AG04450 (cell line): ENCODE measurements at regions not wholly inside any gene's neighbourhood (a gene's known extent, or its start where the extent isn't known, plus 50 kb on each side); places are given as distances from the start of the nearest gene placed in this dataset.

Source experiments
- CTCF ChIA-PET: fragments of 300-600, 350-600 bp; formaldehyde crosslinking; extraction: SDS; loops from one replicate; lab custom pipeline; 2022; ENCODE audit warnings: antibody characterized with exemption, inconsistent platforms; lab: Charles Lee
- POLR2A ChIA-PET: fragments of 350-600 bp; formaldehyde crosslinking; extraction: SDS; loops from one replicate; lab custom pipeline; 2021; ENCODE audit warnings: antibody characterized with exemption, inconsistent platforms; lab: Yijun Ruan, JAX
- DNase-seq: peaks from one replicate; pipeline ENCODE4 v3.0.0-alpha.2; 2011; ENCODE audit warnings: low read depth, low spot score
- H3K27ac ChIP-seq: one replicate; pipeline ENCODE4 v1.5.1; 2012; ENCODE audit warnings: low read depth, low read length, control low read depth
- H3K27me3 ChIP-seq: one replicate; pipeline ENCODE4 v1.6.0; 2012; ENCODE audit warnings: low read length; ENCODE audit not compliant: control insufficient read depth, insufficient read depth
- H3K4me3 ChIP-seq: 2 replicates; pipeline ENCODE4 v1.5.1; 2011; ENCODE audit warnings: mild to moderate bottlenecking, low read depth, low read length, control low read depth
- H3K9me3 ChIP-seq: 2 replicates; pipeline ENCODE4 v1.5.1; 2012; ENCODE audit warnings: low read length; ENCODE audit not compliant: control insufficient read depth, insufficient read depth
- CTCF ChIP-seq: IDR thresholded peaks from 2 replicates; pipeline ENCODE4 v1.5.1; 2011; ENCODE audit warnings: low read depth, low read length, control low read depth, inconsistent platforms

- POLR2A ChIA-PET, result interaction anchor here (1.4 kb wide), 1 partner anchor 62 kb away, joined by 4 read pairs; the partner anchor contains the start of gene IER5L
- DNase-seq, result no peak
- no peak overlapping the region for H3K27ac ChIP-seq
- no peaks in the 10 kb centered on the region for H3K27me3 ChIP-seq
- no peak for TF ChIP-seq CTCF
- H3K9me3 ChIP-seq, result no peaks in the 10 kb centered on the region; the same call in 1 of the 2 replicates
- CTCF ChIA-PET, result interaction anchor here (0.6 kb wide), 1 partner anchor 220 kb away, joined by 3 read pairs; no protein-coding TSS in a partner anchor
- H3K4me3 ChIP-seq, result no peak overlapping the region
Measured at GRCh38 chr9:129239946-129240490, 62.0 kb upstream of the IER5L start.

- ChIA-PET POLR2A (interaction anchor here (0.5 to 1.7 kb wide), 3 partner anchors 10 to 271 kb away, joined by 3 to 14 read pairs (median 7); partner anchors contain the start of gene IER5L), CTCF (interaction anchor here (0.5 kb wide), 1 partner anchor 347 kb away, joined by 6 read pairs; no protein-coding TSS in a partner anchor)
- no peak overlapping the region for H3K4me3 ChIP-seq
Measured at GRCh38 chr9:129237803-129238202, 59.7 kb upstream of the IER5L start.

DNA sequence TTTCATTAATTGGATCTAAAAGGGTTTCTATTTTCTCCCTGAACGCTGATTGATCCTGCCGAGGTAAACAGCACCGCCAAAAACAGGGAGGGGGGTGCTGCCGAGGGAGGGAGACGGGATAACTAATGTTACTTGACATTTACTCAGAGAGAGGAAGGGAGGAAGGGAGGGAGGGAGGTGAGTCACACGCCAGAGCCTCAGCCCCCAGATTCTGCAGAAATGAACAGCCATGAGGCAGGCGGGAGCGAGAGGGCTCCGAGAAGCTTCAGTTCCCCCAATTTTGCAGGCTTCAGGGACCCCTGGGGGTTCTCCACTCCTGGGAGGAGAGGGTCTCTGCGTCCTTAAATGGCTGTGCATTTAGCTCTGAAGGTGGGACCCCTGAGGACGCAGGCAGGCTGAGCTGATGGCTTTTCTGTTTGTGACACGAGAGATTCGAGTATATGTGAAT lies 59.1 kb upstream of the IER5L start:
- no peak overlapping the region for H3K27ac ChIP-seq
- ChIA-PET CTCF (no interaction called here), POLR2A (interaction anchor here (0.5 to 1.7 kb wide), 3 partner anchors 9 to 271 kb away, joined by 3 to 14 read pairs (median 7); partner anchors contain the start of gene IER5L)
- H3K9me3 ChIP-seq, result peaks cover 20% of the 10 kb centered on the region
- DNase-seq, result no peak
- peak overlapping the region; percentile 15; the same call in 1 of the 2 replicates for H3K4me3 ChIP-seq
- TF ChIP-seq CTCF, result no peak
- no peaks in the 10 kb centered on the region for H3K27me3 ChIP-seq

More at GRCh38 chr9:129237803-129238202, 59.7 kb upstream of the IER5L start:
- Histone ChIP-seq H3K9me3 (peaks cover 19% of the 10 kb centered on the region), H3K27ac (no peak overlapping the region), H3K27me3 (no peaks in the 10 kb centered on the region)
- TF ChIP-seq CTCF, result no peak
- no peak for DNase-seq

- no peaks in the 10 kb centered on the region for H3K27me3 ChIP-seq
- TF ChIP-seq CTCF, result no peak
- peaks cover 23% of the 10 kb centered on the region for H3K9me3 ChIP-seq
- DNase-seq, result no peak
- H3K4me3 ChIP-seq, result no peak overlapping the region
- ChIA-PET CTCF (no interaction called here), POLR2A (interaction anchor here (1.7 kb wide), 1 partner anchor 58 kb away, joined by 14 read pairs; the partner anchor contains the start of gene IER5L)
- H3K27ac ChIP-seq, result no peak overlapping the region
Measured at GRCh38 chr9:129236441-129237145, 58.5 kb upstream of the IER5L start.

GRCh38 chr9:129235931-129236331 lies 57.9 kb upstream of the IER5L start:
- ChIA-PET CTCF (no interaction called here), POLR2A (no interaction called here)
- no peak for DNase-seq
- Histone ChIP-seq H3K27me3 (no peaks in the 10 kb centered on the region), H3K4me3 (no peak overlapping the region), H3K27ac (no peak overlapping the region), H3K9me3 (peaks cover 23% of the 10 kb centered on the region)
- no peak for TF ChIP-seq CTCF
